Erythroblast (primary cell): ENCODE measurements at regions not wholly inside any gene's neighbourhood (a gene's known extent, or its start where the extent isn't known, plus 50 kb on each side); places are given as distances from the start of the nearest gene placed in this dataset.

ENCODE experiments used
- GATA1 ChIP-seq: IDR thresholded peaks from 2 replicates; pipeline ENCODE4 v1.6.1; 2011; ENCODE audit warnings: low read depth, mild to moderate bottlenecking, control low read depth, low read length, moderate library complexity
- POLR2A ChIP-seq: IDR thresholded peaks from 2 replicates; pipeline ENCODE4 v1.6.1; 2011; ENCODE audit warnings: mild to moderate bottlenecking, low read length

DNA sequence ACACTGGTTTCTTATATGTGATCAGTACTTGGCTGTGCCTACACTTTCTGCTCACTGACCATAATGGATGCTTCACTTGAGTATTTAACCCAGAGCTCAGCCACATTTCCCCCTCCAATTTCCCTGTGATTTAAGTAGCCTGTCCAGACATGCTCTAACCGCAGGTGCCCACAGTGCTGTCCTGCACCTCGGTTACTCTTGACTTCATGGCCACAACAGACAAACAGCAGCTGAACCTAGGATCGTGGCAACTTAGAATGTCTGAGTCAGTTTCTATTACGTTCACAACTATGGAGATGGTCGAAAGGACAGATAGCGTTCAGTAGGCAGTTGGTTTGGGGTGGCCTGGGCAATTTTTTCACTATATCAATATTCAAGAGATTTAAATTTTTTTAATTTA lies 306.9 kb upstream of the SGK1 start:
- TF ChIP-seq POLR2A (no peak), GATA1 (no peak)
